ENCODE measurements at regions not wholly inside any gene's neighbourhood (a gene's known extent, or its start where the extent isn't known, plus 50 kb on each side); places are given as distances from the start of the nearest gene placed in this dataset.
"Not testable (repeated sequence)": the region's sequence is repeated elsewhere in the genome, so short reads cannot be mapped to it uniquely, and the experiment has no call there.

DNA sequence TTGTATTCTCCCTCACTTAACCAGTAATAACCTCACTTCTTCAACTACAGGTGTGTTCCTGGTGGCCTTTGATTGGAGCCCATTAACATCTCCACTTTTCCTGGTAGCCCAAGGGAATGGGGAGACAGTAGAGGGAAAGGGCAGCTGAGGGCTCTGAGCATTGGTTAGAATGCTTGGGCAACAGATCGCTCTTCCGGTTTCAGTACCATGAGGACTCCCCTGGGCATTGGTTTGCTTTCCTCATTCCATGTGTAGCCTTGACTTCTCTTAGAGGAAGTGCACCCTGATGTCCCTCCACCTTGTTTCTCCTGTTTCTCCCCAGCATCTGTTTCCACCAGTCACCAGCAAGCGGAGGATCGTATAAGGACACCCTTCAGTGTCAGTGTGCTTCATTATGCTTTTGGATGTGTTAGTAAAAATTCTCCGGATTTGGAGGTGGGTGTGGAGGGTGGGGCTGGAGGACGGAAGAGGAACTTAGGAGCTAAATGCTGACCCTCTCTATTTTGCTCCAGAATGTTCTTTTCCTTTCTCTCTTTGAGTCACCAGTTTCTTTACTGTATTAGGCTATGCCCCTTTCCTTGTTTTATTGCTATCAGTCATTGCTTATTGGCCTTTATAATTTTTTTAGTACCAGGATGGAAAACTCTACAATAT lies 50.6 kb upstream of the ZNG1B start:
- DNase-seq (ENCODE audit: low read depth) = not testable (repeated sequence)

DNA sequence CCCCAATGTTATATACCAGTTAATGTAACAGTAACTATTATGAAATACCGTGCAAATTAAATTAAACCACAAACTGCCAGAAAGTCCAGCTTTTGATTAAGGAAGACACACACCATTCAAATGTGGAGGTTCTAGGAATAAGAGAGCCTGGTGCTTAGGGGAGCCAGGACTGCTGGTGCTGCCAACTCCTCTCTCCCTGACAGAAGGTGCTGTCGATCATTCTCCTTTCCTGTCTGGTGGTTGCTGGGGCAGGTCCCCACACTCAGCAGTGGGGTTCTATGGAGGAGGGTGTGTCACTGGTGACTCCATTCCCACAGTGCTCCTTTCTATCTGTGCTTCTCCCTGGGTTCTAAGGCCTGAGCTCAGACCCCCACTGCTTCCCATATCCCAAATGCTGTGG lies 57.9 kb upstream of the ZNG1B start:
- DNase-seq (ENCODE audit: low read depth) = not testable (repeated sequence)

DNA sequence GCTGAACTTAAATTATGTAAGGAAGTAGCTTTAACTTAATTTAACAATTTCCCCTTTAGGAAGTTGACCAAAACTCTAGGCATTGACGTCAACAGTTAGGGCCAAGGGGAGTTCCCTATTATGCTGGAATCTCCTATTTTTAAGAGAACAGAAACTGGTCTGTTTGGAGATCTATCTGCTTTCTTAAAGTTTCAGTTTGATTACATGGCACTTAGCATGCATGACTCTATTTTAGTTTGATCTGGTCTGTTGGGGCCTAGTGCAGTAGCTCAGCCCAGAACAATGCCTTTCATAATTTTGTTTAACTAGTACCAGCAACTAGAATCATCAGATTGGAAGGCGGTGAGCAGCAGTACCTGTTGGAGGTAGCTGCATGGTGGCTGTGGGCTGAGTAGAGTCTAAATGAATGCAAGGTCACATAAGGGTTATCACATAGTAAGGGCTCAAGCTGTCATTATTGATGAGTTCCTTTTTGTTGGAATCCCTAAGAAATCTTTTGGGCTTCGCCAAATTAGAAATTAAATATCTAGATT lies 60.5 kb upstream of the ZNG1B start:
- DNase-seq (ENCODE audit: low read depth) = no peak

DNA sequence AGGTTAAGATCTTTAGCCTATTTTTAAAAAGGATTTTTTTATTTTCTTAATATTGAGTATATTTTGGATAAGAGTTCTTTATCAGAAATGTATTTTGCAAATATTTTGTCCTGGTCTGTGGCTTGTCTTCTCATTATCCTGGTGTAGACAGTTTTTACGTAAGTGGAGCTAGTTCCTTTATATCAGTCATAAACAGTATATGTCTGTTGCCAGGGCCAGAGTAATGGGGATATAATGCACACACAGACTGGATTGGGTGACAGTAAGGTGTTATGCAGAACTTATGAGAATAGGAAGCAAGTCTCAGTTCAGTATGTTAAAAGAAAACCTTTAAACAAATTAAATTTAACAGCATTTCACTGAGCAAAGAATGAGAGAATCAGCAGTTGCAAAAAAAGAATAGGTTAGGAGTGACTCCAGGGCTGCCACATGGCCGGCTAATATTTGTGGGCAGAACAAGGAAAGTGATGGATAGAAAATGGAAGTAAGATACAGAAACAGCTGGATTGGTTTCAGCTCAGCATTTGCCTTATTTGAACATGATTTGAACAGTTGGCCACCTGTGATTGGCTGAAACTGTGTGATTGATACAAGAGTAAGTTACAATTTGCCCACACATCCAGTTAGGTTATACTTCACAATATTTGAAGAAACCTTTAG lies 61.1 kb upstream of the ZNG1B start:
- DNase-seq (ENCODE audit: low read depth) = no peak

DNA sequence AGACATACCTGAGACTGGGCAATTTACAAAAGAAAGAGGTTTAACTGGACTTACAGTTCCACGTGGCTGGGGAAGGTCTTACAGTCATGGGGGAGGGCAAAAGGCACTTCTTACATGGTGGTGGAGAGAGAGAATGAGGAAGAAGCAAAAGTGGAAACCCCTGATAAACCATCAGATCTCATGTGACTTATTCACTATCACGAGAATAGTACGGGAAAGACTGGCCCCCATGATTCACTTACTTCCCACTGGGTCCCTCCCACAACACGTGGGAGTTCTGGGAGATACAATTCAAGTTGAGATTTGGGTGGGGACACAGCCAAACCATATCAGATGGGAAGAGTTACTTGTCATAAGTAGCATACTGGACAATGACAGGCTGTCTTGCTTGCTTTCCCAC lies 62.6 kb upstream of the ZNG1B start:
- not testable (repeated sequence) for DNase-seq (ENCODE audit: low read depth)

DNA sequence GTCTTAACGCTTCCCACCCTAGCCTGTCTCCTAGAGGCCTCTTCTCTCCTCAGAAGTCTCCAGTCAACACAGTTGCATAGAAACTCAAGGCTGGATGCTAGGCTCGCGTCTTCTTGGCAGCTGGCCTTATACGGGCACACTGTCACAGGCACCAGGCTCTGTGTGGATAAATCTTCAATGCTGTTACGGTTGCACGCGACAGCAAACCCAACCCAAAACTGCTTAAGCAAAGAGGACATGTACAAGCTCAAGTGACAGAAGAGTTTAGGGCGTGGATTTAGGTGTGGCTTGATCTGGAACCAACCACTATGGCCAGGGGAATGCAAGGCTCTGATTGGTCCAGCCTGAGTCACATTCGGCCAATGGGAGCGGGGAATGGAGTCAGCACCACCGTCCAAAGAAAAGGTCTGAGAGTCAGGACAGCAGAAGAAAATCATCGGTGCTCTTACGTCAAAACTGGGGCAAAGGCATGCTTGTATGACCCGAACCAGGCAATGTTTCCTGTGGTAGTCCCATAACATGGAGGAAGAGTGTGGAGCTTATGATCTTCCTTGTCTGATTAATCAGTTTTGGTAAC lies 65.1 kb upstream of the ZNG1B start:
- DNase-seq (ENCODE audit: low read depth) = not testable (repeated sequence)

DNA sequence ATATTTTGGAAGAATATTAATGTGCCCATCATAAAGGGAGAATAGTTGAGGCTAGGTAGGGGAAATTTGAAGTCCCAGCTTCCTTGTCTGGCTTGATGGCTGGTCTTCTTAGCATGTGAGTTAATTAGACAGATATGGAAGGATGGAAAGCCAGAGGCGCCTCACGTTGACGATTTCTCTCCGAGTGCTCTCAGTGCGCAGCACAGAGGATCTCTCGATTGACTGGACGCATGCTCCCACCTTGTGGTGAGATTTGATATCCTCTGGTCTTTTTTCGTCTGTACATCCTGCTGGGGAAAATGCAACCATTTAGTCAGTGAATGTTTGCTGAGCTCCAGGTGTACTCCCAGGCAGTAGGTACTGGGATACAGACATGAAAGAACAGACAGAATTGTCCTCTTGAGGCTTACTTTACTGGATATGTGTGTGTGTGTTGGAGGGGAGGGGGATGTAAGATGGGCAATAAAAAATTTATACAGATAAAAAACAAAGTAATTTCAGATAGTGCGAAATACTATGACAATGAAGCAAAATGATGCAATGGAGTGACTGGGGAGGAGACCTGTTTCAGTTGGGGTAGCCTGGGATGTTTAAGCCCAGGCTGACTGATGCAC lies 66.9 kb upstream of the ZNG1B start:
- DNase-seq (ENCODE audit: low read depth) = peak; percentile 73

DNA sequence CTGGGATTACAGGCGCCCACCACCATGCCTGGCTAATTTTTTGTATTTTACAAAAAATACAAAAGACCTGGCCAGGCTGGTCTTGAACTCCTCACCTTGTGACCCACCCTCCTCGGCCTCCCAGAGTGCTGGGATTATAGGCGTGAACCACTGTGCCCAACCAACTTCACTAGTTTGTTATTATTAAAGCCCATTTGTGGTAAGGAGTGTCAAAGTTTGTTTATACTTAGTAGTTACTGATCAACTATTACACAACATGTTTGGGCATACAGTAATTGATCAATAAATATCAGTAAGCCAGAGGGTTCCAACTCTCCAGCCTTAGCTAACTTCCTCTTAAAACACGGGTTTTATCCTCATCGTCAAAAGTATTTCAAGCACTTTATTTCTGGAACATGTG lies 67.5 kb upstream of the ZNG1B start:
- DNase-seq (ENCODE audit: low read depth) = no peak

DNA sequence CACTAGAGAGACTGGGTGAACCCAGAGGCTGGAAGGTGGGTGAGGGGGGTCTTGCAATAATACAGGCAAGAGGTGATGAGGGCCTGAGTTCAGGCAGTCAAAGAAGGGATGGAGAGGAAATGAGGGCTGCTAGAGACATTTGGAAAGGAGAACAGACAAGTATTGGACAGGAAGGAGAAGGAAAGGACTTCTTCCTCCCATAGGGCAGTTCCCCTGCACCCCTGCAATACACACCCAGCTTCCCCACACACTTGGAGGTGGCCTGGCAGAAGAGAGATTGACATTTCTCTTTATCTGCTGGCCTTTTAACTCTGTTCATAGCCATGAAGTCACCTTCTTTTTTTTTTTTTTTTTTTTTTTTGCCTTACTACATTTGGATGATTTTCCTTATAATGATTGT lies 68.9 kb upstream of the ZNG1B start:
- not testable (repeated sequence) for DNase-seq (ENCODE audit: low read depth)

DNA sequence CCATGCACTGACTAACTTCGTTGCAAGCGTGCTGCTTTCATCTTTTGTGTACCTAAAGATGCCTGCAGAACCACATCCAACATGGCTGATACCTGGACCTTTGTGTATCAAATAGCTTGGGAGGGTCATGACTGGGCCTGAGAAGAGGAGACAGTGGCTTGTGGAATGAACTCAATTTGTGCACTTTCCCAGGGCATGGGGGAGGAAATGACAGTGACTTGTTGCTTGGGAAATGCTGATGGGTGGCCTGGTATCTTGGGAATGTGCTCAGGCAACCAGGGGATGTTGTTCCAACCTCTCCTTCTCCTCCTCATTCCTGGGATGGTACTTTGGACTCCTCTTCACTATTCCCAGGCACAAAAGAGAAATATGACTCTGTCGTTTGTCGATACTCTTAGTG lies 70.7 kb upstream of the ZNG1B start:
- not testable (repeated sequence) for DNase-seq (ENCODE audit: low read depth)

DNA sequence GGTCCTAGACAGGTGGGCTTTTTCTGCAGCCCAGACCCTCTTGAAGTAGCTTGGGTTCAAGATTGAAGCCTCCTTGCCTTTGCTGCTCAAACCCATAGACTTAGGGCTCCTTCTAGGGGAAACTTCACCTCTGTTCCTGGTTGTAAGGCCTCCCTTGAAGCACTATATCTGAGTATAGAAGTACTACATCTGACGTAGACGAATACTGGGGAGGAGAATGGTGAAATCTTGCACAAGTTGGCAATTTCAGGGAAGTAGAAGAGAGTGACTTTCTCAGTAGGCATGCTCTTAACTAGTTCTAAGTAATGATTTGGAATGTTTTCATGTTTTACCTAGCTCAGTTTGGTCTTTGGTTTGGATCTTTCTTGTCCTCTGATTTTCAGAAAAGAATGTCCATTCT lies 71.7 kb upstream of the ZNG1B start:
- DNase-seq (ENCODE audit: low read depth) = not testable (repeated sequence)

DNA sequence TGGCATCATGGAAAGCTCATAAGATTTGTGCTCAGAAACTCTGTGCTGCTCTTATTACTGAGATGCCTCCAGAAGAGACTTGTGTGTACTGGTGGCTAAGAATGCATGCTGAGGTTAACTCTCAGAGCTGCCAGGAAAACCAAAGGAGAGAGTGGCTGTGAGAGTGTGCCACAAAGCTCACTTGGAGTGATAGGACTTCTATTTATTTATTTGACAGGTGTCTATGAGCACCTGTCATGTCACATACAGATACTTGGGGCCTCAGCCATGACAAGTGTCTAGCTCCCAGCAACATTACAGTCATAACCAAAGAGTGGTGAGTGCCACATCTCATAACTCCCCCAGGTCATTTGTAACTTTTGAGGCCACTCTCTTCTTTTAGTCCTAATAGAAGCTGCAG lies 72.2 kb upstream of the ZNG1B start:
- DNase-seq (ENCODE audit: low read depth) = not testable (repeated sequence)

DNA sequence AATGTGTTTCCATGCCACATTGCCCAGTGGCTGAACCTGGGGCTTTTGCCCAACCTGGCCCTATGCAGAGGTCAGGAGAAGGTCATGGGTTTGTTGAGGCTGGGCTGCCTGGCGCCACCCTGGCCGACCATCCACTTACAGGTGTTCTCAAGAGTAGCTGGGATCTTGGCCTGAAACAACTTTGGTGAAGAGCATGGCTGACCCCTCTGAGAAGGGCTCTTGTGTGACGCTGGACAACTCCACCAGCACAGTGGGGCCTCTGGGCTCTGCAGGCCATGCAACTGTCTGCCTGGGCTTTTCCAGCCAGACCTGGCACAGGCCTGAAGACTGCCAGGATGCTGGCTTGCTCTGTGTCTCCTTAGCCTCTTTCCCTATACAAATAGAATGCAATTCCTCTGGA lies 76.4 kb upstream of the ZNG1B start:
- DNase-seq (ENCODE audit: low read depth) = no peak

DNA sequence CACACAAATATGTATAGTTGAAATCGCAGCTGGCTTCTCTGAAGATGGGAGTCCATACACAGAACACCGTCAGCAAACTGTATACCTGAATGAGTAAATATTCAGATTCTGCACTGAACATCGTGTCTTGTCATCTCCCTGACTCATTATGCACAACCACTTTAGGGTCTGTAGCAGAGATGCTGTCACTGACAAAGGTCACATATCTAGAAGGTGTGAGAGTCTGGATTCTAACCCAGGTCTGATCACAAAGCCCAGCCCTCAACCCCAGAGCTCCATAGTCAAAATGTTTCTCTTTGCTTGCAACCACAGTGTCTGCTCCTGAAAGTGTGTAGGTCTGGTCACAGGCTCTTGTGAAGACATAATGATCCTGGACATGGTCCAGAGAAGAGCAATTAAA lies 78.3 kb upstream of the PAX8 start:
- no peak for DNase-seq (ENCODE audit: low read depth)

DNA sequence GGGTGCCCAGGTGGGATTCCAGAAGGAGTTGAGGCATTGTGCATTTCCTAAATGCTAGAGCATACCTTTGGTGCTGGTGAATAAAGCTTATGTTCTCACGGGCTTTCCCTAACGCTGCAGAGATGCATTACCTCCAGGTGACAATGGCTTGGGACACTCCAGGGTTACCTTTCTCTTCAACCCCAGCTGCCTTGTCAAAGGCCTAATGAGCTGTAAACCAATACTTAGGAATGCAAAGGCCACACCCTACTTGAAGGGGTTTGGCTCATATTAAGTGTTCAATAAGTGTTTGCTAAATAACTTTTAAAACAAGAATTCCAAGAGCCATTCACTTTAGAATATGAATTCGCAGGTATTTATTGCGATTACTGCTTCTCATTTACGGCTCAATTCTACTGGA lies 77.6 kb upstream of the PAX8 start:
- not testable (repeated sequence) for DNase-seq (ENCODE audit: low read depth)

DNA sequence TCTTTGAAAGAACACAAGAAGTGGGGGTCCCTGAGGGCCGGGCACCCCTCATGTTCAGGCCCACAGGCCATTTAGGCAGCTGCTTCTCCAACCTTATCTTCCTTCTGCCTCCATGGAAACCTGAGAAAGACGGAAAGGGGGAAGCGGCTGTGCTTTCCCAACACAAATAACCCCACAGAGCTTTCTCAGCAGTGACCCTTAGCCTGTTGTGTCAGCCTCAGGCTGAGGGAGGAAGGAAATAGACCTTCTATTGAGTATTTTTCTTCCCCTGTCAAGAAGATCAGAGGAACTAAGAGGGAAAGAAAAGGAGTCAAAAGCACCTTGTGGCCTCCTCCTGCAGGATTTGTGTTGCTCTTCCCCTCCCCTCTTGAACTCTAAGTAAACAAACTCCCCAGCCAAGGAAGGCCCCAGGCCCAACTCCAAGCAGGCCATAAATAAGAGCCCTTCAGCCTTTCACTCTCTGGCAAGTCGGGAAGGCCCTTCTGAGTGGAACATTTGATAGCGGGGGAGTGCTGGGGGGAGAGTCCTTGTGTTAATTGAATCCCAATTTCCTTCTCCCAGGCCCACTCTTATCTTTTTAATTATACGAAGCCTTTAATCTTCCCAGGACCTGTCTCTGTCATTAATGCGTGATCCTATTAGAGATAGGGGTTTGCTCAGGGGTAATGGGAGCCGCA lies 76.8 kb upstream of the PAX8 start:
- not testable (repeated sequence) for DNase-seq (ENCODE audit: low read depth)

DNA sequence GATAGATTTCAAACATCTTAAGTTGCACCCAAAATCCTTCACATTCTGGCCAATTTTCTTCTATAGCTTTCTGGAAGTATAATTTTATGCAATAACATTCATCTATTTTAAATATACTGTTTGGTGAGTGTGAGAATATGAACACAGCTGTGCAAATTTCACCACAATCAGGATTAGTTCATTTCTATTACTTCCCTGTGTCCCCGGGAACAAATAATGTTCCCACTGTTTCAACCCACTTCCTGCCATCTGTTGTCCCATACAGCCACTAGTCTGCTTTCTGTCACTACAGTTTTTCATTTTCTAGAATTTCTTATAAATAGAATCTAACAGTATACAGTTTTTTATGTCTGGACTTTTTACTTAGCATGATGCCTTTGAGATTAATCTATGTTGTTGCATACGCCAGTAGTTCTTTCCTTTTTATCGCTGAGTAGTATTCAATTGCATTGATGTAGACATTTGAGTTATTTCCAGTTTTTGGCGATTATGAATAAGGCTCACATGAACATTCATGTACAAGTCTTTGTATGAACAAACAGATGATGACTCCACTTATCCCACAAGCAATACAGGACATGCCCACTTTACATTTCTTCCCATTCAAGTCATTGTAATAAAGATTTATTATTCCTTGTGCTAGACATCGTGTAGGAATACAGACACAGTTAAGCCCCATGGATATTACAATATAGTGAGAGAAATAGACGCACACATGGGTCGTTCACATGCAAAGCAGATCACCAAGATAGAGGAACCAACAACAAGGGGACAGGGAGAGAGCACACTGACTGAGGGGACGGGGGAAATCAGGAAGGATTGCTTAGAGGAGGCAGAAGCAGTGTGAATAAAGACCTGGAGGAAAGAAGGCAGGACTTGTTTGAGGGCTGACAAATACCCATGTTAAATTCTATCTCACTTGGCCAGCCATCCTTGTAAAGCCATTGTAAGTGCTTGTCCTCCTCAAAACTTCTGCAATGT lies 72.9 kb upstream of the PAX8 start:
- no peak for DNase-seq (ENCODE audit: low read depth)

DNA sequence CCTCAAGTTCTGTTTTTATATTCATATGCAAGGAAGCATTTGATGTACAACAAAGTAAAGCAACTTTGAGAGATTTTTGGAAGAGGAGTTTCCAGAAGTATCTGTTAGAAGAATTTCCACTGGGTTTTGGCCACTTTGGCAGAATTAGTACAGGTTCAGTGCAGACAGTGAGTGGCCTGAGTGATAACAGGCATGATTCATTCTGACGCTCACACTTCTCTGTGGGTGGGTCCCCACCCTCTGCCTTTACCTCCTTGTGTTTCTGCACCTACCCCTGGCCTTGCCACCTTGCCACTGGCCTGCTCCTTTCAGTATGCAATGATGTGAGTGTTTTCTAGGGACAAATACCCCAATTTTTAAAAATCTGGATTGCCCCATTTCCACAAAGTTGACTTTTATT lies 65.1 kb upstream of the PAX8 start:
- DNase-seq (ENCODE audit: low read depth) = not testable (repeated sequence)

DNA sequence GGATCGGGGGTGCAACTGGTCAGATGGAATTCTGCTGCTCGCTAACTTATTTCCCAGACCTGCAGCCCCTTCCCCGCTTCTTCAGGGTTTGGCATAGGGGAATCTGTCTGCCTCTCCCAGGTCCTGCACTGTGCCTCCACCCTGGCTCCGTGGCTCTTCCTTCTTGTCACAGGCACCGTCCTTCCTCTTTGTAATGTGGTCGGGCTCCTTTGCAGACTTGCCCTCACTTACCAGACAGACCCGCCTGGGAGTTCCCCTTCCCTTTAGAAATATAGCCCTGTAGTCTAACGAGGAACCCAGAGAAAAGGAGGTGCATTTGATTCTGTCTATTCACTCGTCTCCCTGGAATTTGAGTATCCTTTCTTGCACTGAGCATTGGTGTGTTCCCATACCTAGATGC lies 63.9 kb upstream of the PAX8 start:
- no peak for DNase-seq (ENCODE audit: low read depth)

DNA sequence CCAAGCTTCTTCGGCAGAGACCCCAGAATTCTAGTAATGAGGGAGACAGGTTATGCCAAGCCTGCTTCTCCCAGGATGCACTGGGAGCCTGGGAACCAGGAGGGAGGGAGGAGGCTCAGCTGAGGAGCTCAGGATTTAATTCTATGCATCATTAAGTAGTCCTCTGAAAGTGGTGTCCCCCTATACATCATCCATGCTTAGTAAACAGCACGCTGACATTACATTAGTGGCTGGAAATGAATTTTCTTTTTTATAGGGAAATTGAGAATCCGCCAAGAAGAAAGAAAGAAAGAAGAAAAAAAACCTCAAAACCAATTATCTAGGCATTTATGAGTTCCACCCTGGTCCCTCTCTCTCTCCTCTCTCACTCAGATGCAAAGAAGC lies 63.1 kb upstream of the PAX8 start:
- DNase-seq (ENCODE audit: low read depth) = not testable (repeated sequence)
